NAMALWA (cell line): ENCODE measurements at regions not wholly inside any gene's neighbourhood (a gene's known extent, or its start where the extent isn't known, plus 50 kb on each side); places are given as distances from the start of the nearest gene placed in this dataset.

Experiments used
- DNase-seq: peaks from one replicate; pipeline ENCODE4 v3.0.0-alpha.2; 2015; ENCODE audit warnings: low spot score

DNA sequence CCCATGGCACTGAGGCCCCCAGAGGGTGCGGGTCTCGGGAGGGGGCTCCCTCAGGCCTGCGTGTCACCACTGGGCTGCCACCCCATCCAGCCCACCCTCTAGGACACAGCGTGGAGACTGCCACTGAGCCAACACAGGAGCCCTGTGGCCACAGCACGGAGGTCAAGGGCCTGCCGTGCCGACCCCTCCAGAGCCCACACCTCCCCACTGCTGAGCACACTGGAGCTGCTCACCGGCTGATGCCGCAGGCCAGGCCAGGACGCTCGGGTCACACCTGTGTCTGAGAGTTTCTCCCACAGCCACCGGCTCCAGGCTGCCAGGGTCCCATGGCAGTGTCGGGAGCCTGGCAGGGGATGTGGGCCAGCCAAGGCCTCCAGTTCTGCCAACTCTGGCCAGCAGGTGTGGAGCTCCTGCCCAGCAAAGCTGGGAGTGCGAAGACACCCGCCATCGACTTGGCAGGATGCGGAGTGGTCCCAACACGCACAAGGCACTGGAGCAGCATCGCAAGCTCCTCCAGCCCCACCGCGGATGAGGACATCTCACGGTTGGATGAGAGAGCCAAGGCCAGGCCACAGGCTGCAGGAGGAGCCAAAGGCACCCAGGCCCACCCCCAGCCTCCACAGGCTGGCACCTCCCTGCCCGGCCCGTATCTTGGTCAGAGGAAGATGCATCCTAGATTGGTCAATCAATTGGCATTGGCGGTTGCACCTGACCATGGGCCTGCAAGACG is 187.1 kb downstream of the BRD1 start:
- no peak for DNase-seq

- no peak for DNase-seq
These were observed 187.7 kb downstream of the BRD1 start for GRCh38 chr22:49639956-49640355.

DNA sequence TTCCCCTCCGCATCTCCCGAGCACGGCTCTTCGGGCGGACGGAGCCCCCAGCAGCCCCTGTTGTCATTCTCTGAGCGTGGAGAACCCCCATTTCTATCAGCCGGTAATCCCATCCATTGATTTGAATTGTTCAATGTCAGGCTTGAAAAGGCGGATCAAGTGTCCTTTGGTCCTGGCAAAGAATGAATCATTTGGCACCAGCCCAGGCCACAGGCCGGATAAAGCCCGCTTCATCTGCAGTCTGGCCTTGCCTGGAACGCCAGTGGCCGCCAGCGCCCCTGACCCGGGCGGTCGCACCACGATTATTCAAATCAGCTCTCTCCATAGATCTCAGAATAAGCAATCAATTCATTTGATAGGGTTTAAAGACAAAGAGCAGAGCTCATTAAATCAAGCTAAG is 188.9 kb downstream of the BRD1 start:
- DNase-seq: no peak

DNA sequence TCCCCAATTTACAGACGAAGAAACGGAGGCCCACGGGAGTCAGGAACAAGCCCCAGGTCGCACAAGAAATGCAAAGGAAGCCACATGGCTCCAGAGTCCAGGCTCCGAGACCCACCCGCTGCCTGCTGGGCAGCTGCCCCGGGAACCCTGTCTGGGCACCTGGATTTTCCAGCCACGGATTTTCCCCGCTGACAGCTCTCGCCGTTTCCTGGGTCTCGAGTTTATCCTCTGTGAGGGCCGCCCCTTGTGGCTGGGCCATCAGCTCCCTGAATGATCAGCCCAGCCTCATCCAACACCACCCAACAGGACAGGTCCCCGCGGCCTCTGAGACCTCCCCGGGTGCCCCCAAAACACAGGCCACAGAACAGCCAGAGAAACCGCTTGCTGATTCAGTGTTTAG is 189.7 kb downstream of the BRD1 start:
- no peak for DNase-seq

GRCh38 chr22:49637255-49637760 is 190.4 kb downstream of the BRD1 start:
- DNase-seq: no peak

DNA sequence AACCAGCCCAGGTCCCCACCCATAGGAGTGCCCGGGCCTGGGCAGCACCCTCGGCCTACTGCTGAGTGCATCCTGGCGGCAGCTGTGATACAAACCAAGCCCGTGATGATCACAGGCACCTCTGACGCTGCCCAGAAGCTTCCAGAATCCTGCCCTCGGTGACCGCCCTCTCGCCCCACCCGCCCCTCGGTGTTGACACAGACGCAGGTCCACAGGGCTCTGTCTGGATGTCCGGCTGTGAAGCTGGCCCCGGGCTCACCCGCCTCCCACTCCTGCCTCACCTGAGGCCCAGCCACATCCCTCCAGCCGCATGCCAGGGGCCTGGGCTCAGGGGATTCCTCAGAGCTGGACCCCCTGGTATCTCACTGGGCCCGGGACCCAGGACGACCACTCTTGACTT is 191.0 kb downstream of the BRD1 start:
- DNase-seq: no peak

- no peak for DNase-seq
These were observed 191.5 kb downstream of the BRD1 start for GRCh38 chr22:49636214-49636613.

DNA sequence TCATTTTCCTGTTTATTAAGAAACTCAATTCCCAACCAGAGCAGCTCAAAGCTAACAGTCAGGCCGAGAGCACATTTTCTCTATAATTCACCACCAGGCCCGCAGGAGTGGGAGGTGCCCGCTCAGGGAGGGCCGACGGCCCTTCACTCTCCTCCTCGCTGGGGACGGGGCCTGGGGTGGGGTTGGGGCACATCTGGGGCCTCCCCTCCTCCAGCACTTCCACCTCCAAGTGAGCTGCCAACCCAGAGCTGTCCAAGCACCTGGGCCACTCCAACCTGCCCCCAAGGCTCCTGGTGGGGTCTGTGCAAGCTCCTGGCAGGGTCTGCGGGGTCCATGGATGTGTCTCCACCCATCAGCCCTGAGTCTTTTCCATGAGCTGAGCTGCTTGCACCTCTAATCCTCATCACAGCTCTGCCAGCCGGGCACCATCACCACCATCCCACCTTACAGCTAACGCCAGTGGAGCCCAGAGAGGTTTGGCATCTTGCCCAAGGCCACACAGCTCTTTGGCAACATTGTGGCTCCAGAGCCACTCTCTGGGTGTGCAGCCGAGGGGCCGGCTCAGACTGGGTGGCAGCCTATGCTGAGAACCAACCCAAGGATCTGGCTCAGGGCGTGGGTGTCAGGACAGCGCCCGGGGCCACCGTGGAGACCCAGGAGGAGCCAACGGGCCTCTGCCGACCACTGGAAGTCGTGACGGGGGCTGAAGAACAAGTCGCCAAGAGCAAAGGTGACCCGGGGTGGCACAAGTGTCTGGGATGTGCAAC is 193.5 kb downstream of the BRD1 start:
- DNase-seq: no peak

DNA sequence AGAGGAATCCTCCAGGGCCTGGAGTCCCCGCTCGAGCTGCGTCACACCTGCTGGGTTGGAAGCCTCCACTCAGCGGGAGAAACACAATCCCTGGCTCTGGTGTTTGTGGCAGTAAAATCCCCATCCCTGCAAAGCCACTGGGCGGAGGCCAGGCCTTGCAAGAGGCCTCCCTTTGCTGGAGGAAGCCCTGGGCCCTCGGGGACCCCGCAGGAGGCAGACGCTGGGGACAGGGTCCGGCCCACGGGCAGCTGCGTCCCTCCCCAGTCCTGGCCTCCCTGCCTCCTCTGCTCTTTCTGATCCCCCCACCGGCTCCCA is 194.7 kb downstream of the BRD1 start:
- DNase-seq: no peak

DNA sequence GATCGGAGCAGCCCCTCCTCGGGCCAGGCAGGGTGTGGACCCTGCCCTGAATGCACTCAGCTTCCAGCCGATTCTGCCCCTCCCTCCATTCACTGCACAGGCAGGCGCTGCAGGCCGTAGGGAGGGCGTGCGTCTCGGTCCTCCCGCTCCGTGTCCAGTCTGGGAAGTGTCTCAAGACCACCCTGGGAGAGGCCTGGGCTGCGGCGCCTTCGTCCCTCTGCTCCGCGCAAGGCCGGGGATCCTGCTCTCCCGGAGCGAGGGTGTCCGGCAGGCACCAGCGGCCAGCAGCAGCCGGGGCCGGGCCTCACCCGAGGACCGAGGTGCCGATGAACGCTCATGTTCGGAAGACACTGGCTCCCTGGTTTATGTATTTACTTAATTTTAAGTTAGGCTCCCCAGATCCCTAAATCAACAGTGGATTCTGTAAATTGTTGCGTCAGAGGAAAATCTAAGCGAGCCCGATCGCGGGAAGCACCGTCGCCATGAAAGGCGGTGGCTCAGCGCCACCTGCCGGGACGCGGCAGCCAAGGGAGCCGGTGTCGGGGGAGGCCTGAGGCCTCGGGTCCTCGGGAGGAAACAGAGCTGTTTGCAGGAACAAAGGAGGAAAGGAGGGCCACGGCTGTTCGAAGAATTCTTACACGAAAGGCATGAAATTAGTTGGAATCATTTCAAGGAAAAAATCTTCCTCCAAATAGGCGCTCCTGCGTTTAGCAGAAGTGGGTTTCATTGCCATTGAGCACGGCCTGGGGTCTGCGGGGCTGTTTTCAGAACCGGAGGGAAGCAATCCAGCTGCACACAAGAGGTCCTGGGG is 195.3 kb downstream of the BRD1 start:
- DNase-seq: no peak

GRCh38 chr22:49630448-49630946 is 197.2 kb downstream of the BRD1 start:
- DNase-seq: no peak

GRCh38 chr22:49629586-49630447 is 197.9 kb downstream of the BRD1 start:
- DNase-seq: no peak

- DNase-seq: no peak
These were observed 198.5 kb downstream of the BRD1 start for GRCh38 chr22:49629261-49629570.

DNA sequence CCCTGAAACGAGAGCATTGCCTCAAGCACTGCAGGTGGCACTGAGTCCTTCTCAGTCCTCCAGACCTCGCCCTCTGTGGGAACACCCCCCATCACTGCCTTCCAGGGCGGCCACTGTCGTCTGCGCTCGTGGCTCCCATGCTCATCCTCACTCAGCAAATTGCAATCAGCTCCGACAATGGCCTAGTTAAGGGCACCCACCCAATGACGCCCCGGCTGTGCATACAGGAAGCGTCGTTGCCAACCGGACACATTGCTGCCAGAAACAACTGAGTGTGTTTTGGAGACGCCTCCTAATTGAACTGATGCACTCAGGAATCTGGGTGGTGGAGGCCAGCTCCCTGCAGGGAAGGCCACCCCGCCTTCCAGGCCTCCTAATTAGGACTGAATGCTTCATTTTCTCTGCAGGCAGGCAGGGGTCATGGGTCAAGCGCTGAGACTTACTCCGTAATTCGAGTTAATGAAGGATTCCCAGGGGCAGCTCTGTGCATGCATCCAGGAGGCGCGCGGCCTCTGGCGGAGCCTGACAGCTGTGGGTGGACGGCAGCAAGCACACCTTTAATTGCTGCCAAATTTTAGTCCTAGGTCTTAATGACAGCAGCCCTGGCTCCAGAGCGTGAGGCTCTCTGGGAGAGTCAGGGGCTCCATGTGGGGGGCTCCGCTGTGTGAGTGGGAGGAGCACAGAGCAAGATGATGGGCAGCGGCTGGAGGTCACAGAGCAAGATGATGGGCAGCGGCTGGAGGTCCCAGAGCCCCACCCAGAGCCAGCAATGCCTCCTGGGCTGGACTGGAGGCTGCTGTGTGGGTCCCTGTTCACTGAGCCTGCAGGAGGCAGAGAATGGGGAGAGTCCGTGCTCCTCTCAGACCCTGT is 199.0 kb downstream of the BRD1 start:
- no peak for DNase-seq

GRCh38 chr22:49627217-49628181 is 200.2 kb downstream of the BRD1 start:
- no peak for DNase-seq

- no peak for DNase-seq
These were observed 201.1 kb downstream of the BRD1 start for GRCh38 chr22:49626361-49627216.

DNA sequence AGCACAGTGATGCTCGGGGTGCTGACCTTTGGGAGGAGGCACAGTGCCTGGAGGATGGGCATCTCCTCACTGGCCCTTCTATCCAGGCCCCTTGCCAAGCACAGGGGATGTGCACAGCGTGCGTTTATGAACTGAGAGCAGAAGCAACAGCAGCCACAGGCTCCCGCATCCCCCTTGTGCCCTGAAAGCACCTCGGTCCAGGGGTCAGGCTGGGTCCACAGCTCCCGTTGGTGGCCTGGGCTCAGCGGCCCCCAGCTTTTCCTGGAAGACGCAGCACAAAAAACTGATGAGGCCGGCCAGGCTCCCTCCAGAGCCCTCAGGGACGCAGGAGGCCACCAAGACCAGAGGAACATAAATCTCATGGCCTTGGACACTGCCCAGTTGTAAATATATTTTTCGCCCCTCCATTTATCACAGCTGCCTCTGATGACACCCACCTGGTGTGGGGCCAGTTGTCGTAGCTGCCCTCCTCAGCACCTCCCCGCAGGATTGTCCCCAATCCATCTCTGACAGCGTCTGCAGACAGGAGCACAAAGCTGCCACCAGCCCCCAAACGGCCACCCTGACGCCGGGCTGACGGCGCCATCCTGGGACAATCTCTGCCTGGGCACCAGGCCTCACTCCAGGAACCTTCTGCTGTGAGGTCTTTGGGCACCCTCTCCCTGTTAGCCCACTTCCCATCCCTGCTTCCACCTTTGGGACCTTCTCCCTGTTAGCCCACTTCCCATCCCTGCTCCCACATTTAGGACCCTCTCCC is 203.1 kb downstream of the BRD1 start:
- DNase-seq: no peak

DNA sequence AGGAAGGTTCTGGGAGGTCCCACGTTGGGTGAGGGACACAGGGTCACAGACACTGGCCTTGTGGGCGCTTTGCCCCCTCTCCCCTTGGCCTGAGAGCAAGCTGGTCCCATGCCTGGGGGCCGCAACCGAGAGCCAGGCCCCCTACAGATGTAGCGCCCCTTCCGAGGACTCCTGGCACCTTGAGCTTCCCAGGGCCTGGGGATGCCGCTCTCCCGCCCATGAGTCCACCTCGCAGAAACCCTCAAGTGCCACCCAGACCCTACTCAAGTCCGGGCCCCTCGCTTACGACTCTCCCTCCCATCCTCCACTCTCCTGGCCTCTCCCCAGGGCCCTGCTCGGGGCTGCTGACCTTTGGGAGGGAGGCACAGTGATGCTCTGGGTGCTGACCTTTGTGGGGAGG is 204.0 kb downstream of the BRD1 start:
- no peak for DNase-seq
